Lower leg skin (tissue), 3 donors: ENCODE measurements at regions not wholly inside any gene's neighbourhood (a gene's known extent, or its start where the extent isn't known, plus 50 kb on each side); places are given as distances from the start of the nearest gene placed in this dataset.

Experiments used
- POLR2A ChIP-seq, 2 donors: fragments of 450-650 bp; IDR thresholded peaks; one replicate each; pipeline ENCODE4 v1.6.1; 2016 to 2017; ENCODE audit warnings: antibody characterized with exemption in 2 of 2, mild to moderate bottlenecking in 1 of 2, moderate library complexity in 1 of 2
- TF ChIP-seq, protein P1 (sequence below), 3 donors: fragments of 450-650 bp; IDR thresholded peaks; one replicate each; pipeline ENCODE4 v1.5.1; 2016; ENCODE audit warnings: antibody characterized with exemption in 3 of 3, mild to moderate bottlenecking in 3 of 3, moderate library complexity in 2 of 3

DNA sequence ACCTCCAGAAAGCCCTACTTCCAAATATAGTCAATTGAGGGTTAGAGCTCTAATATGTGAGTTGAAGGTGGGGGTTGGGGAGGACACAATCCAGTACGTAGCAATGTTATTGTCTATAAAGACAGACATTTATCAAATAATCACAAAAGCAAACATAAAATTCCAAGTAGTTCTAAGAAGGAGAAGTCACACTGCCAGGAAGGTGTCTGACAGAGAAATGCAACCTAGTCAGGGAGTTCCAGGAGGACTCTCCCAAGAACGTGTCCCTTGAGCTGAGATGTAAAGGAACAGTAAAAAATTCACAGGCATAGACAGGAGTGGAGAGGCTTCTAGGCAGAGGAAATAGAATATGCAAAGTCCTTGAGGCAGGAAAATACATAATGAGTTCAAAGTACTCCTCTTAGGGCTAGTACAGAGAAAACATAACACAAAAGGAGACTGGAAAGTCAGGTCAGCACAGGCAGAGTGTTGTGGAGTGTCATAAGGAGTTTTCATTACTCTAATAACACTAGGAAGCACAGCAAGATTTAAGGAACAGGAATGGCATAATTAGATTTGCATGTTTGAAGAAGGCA lies 277.6 kb upstream of the STT3B start:
- TF ChIP-seq, protein P1, sequence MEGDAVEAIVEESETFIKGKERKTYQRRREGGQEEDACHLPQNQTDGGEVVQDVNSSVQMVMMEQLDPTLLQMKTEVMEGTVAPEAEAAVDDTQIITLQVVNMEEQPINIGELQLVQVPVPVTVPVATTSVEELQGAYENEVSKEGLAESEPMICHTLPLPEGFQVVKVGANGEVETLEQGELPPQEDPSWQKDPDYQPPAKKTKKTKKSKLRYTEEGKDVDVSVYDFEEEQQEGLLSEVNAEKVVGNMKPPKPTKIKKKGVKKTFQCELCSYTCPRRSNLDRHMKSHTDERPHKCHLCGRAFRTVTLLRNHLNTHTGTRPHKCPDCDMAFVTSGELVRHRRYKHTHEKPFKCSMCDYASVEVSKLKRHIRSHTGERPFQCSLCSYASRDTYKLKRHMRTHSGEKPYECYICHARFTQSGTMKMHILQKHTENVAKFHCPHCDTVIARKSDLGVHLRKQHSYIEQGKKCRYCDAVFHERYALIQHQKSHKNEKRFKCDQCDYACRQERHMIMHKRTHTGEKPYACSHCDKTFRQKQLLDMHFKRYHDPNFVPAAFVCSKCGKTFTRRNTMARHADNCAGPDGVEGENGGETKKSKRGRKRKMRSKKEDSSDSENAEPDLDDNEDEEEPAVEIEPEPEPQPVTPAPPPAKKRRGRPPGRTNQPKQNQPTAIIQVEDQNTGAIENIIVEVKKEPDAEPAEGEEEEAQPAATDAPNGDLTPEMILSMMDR (IDR thresholded peaks at IDR 0.05), result no peak
- no peak for TF ChIP-seq POLR2A (IDR thresholded peaks at IDR 0.05)
